Hippocampal formation (tissue), 2 donors: ENCODE measurements at regions not wholly inside any gene's neighbourhood (a gene's known extent, or its start where the extent isn't known, plus 50 kb on each side); places are given as distances from the start of the nearest gene placed in this dataset.
"Not testable (repeated sequence)": the region's sequence is repeated elsewhere in the genome, so short reads cannot be mapped to it uniquely, and the experiment has no call there.

Experiments
- DNase-seq, 2 donors: peaks; one replicate each; lab custom pipeline; 2025; lab: John Stamatoyannopoulos, UW

GRCh38 chr1:2950926-2951305 lies 70.4 kb upstream of the ACTRT2 start:
- DNase-seq = no peak

GRCh38 chr1:2951856-2952255 lies 69.4 kb upstream of the ACTRT2 start:
- no peak for DNase-seq

- DNase-seq = no peak
Measured at GRCh38 chr1:2952371-2952770, 68.9 kb upstream of the ACTRT2 start.

GRCh38 chr1:2952992-2953391 lies 68.3 kb upstream of the ACTRT2 start:
- DNase-seq = no peak

- no peak for DNase-seq
Measured at GRCh38 chr1:2953688-2954285, 67.5 kb upstream of the ACTRT2 start.

GRCh38 chr1:2955652-2956051 lies 65.6 kb upstream of the ACTRT2 start:
- DNase-seq = no peak

GRCh38 chr1:2956576-2956975 lies 64.7 kb upstream of the ACTRT2 start:
- DNase-seq = no peak

- DNase-seq = no peak
Measured at GRCh38 chr1:2957329-2957728, 63.9 kb upstream of the ACTRT2 start.

- DNase-seq = not testable (repeated sequence)
Measured at GRCh38 chr1:2959881-2960280, 61.4 kb upstream of the ACTRT2 start.

DNA sequence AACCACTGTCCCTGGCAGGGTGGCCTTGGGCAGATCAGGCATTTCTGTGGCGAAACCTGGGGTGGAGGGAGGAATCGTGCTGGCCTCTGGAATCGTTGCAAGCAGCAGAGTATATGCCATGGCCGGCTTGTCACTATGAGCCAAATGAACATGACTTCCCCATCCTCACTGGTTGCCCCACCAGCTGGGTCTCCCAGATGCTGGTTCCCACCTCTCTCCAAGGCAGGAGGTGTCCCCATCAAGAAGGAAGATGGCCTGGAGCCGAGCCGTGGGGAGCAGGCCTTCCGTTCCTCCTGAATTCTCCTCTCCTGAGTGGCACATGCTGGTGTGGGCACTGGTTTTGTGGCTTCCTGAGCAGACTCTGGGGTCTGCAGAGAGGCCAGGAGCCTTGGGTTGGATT lies 60.2 kb upstream of the ACTRT2 start:
- DNase-seq = no peak

- DNase-seq = no peak
Measured at GRCh38 chr1:2961661-2962060, 59.6 kb upstream of the ACTRT2 start.

- no peak for DNase-seq
Measured at GRCh38 chr1:2962061-2962460, 59.2 kb upstream of the ACTRT2 start.

GRCh38 chr1:2962541-2962940 lies 58.7 kb upstream of the ACTRT2 start:
- no peak for DNase-seq

DNA sequence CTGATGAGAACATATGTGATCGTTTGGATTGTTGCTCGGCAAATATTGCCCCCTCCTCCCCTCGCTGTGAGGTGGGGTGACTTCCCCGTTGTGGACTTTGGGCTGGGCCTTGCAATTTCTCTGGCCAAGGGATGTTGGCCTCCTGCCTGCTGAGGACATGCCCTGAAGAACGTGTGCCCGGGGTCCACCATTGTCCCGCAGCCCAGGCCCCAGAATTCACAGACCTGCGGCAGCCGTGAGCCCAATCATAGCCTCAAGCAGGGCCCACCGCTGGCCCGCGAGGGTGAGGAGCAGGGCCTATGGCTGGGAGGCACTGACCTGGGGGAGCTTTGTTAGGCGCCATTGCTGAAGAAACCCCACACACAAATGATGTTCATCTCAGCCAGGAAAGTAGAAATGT lies 58.3 kb upstream of the ACTRT2 start:
- DNase-seq = no peak

DNA sequence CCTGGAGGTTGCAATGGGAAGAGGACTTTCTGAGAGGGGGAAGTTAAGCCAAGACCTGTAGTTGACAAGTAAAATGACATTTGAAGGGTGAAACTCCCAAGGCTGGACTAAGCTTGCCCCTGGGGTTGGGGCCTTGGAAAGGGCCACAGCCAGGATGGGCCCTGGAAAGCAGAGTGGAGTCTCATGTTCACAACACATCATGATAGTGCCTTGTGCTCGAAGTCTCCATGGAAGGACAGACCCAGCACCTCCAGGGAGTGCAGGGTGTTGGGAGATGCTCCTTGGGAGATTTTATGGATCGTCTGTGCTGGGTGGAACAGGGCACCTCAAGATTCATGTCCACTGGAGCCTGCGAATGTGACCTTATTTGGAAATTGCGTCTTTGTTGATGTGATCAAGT lies 55.6 kb upstream of the ACTRT2 start:
- DNase-seq = no peak

GRCh38 chr1:2966449-2967328 lies 54.6 kb upstream of the ACTRT2 start:
- DNase-seq = peak; percentile 55 to 76

GRCh38 chr1:2967329-2967725 lies 53.9 kb upstream of the ACTRT2 start:
- DNase-seq = no peak

GRCh38 chr1:2967881-2968280 lies 53.4 kb upstream of the ACTRT2 start:
- DNase-seq = no peak

- DNase-seq = peak; percentile 85
Measured at GRCh38 chr1:2968471-2968881, 52.8 kb upstream of the ACTRT2 start.

GRCh38 chr1:2969011-2969844 lies 52.0 kb upstream of the ACTRT2 start:
- no peak for DNase-seq

DNA sequence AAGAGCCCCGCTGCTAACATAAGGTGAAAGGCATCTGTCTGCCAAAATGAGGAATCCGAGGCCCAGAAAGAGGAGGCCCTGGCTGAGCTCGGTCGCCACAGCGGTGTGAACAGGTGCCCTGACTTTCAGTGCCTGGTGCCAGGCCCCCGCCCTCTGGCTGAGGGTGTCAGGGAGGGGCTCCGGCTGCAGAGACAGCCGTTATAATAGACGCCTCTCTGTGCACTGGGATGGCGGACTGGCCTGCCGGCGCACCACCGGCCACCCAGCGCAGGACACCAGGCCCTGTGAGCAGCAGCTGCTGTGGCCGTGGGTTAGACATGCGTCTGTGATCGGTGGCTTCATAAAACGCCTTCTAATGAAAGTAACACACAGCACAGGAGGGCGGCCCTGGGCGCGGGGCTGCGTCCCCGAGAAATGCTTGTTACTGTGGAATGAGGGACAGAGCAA lies 51.4 kb upstream of the ACTRT2 start:
- no peak for DNase-seq

DNA sequence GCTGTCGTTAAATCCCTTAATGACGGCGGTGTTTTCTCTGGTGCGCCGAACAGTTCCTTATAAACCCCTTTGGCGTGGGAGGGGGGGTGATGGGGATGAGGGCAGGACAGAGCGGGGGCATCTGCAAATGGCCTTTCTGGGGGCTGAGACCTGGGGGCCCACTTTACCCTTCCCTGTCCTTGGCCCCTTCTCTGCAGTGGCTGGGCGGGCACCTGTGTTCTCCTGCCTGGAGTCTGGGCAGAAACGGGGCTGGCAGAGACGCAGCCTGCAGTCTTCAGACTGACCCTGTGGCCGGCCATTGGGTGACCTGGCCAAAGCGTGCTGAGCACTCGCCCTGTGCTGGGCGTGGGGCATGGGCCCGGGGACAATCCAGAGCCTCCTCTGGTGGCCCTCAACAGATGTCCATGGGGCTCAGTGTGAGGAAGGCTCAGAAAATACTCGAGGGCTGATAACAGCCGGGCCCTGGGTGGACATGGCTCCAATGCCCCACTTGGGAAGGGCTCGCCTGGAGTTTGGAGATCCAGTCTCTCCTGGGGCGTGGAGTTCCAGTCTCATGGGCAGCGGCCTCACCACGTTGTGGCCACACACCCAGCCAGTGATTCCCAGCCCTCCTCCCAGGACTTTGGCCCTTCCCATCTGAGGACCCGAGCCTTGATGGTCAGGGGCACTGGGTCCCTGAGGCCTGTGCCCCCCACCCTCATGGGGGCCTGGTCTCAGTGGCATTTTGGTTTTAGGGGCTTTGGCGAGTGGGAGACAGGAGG lies 50.8 kb upstream of the ACTRT2 start:
- no peak for DNase-seq
